HG03045 (cell line): ENCODE measurements at regions not wholly inside any gene's neighbourhood (a gene's known extent, or its start where the extent isn't known, plus 50 kb on each side); places are given as distances from the start of the nearest gene placed in this dataset.

ENCODE experiments used
- ATAC-seq: cut with Tn5 transposase; IDR thresholded peaks from one replicate; pipeline ENCODE4 v1.9.1; 2021; ENCODE audit warnings: mild to moderate bottlenecking, moderate library complexity; ENCODE audit not compliant: unreplicated experiment

DNA sequence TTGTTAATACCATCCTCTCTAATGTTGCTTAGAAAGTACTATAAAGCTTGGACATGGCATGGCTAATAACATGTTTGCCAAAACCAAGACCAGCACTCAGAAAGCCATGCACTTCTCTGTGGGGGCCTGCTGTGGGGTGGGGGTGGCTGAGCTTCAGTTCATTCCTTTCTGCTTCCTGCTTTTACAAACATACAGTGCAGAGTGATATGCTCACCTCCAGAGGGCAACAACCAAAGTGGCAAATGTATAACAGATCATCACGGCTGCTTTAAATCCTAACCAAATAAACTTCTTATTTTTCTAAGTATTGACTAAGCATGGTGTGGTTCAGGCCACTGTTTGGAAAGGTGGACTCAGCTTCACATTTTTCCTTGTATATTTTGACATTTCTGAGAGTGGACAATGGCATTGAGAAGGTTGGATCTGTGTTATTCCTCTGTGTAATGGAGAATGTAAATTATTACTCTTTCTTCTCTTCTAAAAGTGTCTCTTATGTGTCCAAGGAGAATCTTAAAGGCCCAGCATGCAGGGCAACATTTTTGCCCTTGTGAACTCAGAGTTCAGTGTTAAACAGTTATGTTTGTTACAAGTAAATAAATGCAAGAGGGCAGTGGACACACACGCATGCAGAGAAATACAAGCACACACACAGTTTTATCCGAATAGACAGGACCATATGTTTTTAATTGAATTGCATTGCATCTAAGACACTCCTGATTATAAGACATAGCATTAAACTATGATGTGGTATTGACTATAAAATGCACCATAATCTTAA lies 186.1 kb downstream of the HERPUD2 start:
- ATAC-seq: no peak

DNA sequence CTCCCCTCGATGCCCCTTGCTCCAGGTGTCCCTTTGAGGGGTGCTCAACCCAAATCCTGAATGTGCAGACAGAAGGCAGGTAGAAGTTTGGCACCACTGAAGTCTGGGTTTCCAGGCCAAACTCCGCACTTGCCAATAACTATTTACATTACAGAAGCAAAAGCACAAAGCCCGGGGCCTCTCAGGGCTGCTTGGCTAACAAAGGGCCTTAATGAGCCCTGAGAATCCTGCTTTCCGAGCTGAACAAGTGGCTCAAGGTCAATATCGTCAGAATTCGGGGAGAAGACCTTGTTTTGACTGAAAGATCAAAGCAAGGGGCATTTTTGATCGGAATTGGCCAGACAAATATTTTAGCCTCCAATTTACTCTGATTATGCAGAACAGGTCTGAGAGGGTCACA lies 189.9 kb downstream of the HERPUD2 start:
- no peak for ATAC-seq

DNA sequence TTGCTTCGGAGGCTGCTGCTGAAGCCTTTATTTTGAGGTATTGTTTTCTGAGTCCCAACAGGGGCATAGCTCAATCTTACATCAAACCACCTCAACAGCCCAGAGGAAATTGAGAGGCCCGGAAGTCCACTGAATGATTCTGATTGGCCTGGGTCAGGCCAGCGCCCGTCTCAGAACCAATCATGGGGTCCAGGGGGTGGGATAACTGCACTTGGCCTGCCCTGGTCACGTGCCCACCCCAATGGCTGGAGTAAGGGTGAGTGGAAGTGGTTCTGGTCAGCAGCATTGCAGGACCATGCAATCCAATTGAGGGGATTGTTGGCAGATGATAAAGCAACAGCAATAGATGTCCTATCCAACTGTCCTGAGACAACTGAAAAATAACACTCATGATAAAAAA lies 190.6 kb downstream of the HERPUD2 start:
- ATAC-seq: no peak

DNA sequence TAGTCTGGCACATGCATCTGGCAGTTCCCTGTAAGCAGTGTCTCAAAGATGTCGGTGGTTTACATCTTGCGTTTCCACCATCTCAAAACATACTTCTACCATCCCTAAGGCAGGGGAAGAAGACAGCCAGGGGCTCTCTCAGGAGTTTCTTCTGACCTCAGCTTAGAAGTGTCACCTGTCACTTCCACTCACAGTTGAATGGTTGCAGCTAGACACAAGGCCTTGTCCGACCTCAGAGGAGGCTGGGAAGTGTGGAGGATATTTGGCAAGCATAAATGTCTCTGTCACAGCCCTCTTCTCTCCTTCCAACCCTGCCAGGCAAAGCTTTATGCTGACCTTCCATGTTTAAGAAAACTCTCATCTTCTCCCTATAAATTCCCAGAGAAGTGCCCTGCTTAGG lies 193.3 kb downstream of the HERPUD2 start:
- no peak for ATAC-seq

DNA sequence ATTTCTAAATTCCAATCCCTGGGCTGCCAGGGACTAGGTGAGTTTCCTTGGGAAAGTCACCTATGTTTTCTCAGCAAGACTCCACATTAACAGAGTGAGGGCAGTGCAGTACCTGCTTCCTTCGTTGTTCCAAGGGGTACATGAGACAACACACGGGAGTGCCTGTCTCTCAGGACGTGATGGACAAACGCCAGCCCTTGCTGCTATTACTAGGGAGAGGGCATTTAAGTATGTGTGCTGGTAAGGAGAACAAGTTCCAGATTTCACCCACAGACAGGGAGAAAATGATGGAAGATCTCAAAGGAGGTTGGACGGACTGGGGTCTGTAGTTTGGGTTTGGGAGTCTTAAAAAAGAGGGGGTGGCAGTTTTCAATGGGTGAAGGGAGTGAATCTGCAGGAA lies 195.7 kb downstream of the HERPUD2 start:
- ATAC-seq: no peak

DNA sequence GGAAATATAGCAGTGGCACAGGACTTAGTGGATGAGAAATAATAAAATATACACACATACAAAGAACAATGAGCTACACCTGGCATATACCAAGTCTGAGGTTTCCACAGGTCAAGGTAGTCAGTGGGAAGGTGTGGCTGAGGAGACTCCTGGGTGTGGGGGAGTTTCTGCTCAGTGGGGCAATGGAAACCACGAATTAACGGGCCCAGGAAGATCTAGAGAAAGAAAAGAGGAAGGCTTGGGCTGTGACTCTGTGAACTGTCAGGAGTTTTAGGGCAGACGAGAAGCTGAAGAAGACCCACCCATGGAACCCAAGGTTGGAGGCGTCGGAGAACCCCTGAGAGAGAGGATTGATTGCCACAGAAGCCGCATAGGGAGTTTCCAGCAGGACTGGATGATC lies 196.5 kb downstream of the HERPUD2 start:
- ATAC-seq: no peak

DNA sequence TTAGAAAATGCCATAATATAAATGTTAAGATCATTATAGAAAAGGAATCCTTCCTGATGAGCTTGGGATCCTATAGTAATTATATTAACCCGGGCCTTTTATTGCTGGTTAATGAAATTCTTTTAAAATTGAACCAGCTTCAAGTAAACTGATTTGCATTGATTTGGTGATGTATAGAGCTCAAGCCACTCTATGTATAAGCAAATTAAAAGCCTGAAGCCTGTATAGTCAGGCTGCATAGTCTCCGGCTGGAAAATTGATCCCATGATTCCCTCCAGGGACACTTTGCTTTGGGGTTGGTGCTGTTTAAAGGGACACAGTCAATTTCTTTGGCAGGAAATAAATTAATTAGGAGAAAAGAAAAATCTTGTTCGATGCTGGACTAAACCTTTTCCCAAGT lies 199.1 kb downstream of the HERPUD2 start:
- no peak for ATAC-seq

DNA sequence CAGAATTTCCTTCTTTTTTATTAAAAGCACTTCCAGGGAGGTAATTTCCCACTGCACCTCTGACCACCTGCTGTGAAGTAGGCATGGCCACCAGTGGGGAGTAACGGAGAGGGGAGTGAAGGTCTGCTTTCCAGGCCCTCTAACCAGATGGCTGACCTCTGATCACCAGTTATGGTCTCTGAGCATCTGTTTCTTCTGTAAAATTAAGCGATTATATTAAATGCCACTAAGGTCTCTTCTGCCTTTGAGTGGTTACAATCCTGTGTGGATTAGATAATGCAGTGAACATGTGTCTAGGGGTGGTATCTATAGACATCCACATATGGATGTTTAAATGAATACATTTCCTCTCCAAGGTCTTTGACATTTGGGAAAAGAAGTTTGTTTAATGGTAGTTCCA lies 199.6 kb downstream of the HERPUD2 start:
- ATAC-seq: no peak

DNA sequence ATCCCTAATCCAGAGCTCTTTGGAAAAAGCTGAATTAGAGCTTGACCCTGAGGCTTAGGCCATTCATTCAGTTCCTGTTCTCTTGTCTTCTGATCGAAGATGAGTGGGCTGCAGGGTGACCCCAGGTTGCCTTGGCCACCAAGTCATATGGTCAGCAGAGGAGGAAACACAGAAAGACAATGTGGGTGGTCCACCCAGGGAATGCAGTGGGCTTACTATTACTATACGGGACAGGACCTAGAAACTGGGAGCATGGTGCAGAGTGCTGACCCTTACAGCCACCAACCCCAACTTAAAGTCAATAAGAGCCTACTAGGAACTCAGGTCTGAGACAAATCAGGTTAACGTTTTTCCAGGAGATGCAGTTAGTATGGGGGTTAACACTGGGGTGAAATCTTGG lies 200.5 kb downstream of the HERPUD2 start:
- ATAC-seq: no peak

DNA sequence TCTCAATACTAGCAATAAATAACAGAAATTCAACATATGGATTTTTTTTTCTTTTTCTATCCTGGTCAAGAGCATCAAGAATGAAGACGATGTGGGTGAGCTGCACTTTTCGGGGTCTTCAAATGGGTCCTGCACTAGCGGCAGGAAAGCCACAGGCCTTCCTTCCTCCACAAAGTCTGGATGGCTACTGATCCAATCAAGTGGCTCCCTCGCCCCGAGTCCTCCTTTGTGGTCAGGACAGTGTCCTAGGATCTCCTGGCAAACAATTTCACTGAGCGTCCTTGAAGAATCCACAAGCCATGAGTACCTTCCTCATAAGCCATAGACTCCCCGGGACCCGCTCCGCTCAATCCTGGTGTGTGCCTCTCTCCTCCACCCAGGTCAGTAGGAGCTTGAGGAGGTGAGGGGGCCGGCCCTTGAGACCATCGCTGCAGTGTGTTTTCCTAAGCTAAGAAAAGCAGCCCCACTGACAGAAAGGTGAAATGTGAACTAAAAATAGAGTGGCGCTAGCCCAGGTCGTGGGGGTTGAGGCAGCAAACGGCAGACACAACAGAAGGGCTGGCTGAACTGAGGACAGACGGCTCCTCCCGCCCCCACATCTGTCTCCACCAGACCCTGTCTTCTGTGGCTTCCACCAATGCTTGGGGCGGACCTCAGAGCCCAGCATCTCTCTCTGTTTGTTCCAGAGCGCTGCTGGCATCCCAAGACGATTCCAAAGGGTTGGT lies 202.3 kb downstream of the HERPUD2 start:
- no peak for ATAC-seq

DNA sequence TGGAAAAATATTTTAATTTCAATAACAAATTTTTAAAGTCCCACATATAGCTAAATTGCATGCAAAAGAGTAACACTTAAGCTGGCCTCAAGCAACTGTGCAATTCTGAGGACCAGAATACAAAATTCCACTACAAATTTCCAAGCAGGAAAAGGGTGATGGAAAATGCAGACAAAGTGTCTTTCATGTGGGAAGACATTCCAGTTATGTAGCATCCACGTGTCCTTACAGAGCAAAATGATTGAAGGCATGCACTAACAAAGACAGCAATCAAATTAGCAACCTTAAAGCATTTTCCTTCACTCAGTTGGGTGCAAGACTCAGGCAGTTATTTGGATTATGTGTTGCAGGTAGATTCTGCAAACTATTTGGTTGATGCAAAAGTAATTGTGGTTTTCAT lies 203.7 kb downstream of the HERPUD2 start:
- ATAC-seq: no peak

DNA sequence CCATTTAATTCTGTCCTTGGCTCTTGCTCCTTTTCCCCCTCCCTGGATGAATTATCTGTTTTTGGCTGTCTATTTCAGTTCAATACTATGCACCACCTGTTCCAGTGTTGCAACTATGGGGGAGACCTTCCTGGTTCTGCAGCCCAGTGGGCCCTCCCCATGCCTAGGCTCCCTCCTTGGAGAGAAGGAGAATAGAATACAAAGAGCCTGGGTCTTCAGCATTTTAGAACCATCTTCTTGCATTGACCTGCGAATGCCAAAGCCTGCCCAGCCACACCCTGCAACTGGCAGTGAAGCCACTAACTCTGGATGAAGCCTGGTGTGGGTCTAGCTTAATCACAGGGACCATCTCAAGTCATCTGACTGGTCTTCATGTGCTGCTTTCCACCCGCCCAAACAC lies 207.1 kb downstream of the HERPUD2 start:
- no peak for ATAC-seq

DNA sequence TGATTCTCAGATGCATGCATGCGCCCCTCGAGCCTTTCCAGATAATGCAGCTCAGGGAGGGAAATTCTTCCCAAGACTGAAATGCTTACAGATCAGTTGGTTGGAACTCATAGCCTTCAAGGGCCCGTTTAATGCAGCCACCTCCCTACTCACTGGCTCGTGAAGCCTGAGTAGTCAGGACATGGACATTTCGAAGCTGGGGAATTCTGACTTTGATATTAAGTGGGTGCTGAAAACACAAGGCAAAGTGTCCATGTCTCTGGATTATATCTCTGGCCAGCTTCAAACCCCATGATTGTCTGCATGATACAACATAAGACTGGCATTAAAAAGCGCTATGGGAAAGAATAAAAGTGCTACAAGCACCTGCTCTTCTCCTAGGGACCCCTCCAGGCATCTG lies 207.5 kb downstream of the HERPUD2 start:
- ATAC-seq: no peak

DNA sequence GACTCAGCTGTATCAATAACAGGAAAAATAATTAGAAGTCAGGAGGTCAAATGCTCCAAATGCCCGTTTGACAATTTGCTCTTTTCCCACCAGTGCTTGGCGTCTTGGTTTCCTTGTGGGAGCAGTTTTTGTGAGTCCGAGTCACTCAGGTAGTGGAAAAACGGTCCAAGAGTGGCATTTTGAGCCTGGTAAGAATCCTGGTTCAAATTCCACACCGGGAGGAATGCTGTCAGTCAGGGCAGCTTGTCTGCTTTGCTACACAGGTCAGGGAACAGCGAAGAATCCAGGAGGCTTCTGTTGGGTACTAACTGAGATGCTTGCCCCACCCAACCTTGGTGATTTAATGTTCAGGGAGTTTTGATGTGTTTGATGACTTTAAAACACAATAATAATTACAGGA lies 209.5 kb downstream of the HERPUD2 start:
- ATAC-seq: no peak

DNA sequence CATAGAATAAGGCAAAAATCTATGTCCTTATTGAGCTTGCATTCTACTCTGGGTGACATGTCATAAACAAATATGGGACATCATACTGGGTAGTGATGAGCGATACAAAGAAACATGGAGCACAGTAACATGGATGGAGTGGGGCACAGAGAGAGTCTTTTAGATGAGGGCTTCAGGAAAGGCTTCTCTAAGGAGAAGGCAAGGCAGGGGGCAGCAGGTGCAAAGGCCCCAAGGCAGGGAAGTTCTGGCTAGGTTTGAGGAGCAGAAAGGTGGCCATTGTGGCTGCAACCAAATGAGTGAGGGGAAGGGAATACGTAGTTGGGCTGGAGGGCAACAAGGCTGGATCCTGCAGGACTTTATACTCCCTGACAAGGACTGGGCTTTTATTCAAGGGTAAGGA lies 211.4 kb downstream of the HERPUD2 start:
- ATAC-seq: no peak

DNA sequence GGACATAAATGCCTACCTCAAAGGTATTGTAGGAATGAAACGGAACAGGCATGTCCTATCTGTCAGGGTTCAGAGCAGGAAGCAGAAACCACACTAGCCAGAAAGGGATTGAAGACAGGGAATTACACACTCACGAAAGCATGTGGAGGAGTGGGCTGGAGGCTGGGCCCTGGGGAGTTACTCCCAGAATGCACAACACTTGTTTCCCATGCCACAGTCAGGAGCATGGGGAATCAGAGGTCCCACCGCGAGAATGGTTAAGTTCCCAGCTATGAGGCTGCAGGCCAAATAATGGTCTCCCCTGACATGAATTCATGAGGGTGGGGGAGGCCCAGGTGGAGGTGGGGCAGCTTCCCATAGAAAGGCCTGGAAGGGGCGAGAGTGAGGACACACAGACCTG lies 212.7 kb downstream of the HERPUD2 start:
- no peak for ATAC-seq

DNA sequence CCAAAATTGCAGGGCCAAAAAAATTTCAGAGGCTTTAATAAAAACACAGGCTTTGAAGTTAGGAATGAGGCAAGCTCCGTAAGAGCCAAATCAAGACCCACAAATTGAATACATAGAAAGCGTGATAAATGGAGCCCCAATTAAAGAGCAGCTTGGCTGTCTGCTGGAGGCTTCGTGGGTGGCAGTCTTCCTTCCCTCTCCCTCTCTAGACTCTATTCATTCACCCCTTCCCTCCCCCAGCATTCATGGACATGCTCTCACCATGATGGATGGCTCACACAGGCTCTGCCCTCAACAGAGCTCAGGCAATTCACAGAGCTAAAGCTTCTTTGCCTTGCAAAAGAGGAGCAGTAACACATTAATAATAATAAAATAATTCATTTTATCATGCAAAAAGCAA lies 214.1 kb downstream of the HERPUD2 start:
- no peak for ATAC-seq

DNA sequence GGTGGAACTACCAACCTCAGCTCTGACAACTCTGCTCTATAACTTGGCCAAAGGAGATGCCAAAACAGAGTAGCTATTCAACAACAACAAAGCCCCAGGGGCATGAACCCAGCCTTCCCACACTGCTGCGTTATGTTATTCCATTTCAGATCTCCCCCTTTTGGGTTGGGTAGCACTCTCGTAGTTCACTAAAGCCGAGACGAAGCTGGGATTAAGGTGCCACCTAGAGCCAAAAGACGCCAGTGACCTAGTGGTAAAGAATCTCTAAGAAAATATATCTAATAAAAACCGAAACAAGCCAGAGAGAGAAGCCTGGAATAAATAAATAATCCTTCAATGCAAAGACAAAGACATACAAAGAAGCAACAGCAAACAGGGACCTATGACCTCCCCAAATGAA lies 217.3 kb downstream of the HERPUD2 start:
- no peak for ATAC-seq

DNA sequence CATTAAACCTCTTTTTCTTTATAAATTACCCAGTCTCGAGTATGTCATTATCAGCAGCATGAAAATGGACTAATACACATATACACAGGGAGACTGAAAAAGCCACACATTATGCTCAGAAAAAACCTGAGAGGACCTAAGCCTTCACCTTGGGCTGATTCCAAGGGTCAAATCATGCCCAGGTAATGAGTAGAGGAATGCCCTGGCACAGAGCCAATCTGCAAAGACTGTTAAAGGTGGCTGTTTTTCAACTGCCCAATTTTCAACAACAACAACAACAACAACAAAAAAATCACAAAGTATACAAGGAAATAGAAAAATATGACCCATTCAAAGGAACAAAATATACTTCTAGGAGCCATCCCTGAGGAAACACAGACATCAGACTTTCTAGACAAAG lies 220.2 kb upstream of the TBX20 start:
- no peak for ATAC-seq

DNA sequence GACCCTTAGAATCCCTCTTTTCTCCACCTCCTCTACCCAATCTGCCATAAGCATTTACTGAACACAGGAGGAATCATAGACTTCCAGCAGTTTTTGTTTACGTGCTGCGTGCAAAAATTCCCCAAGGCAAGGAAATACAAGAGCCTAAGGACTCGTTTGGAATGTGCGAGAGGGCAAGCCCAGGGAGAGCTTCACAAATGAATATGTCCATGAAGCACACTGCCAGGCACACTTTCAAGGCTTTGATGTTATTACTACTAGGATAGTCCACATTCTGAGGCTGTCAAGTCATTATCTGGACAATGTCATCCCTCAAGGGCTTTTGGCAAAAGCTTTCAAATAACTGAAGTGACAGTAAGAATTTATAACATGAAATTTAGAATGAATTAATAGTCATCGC lies 214.7 kb upstream of the TBX20 start:
- no peak for ATAC-seq

DNA sequence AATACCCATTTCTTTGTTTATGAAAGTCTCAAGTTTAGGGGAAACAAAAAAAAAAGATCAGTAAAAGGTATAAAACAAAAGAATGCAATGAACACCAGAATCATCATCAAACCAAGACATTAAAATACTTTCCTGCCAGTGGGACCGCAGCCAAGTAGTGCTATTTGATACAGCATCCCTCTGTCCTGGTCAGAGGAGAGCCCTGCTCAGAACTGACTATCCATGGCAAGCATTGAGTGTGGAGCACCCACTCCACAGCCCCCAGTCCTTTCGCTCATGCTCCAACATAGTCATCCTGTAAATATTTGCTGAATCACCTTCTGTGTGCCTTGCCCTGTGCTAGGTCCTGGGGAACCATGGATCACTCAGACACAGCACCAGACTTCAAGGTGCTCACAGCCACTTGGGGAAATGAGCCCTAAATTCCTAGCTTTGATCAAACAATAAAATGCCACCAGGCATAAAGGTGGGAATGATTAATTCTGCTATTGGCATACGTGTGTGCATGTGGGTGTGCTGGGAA lies 213.6 kb upstream of the TBX20 start:
- no peak for ATAC-seq

DNA sequence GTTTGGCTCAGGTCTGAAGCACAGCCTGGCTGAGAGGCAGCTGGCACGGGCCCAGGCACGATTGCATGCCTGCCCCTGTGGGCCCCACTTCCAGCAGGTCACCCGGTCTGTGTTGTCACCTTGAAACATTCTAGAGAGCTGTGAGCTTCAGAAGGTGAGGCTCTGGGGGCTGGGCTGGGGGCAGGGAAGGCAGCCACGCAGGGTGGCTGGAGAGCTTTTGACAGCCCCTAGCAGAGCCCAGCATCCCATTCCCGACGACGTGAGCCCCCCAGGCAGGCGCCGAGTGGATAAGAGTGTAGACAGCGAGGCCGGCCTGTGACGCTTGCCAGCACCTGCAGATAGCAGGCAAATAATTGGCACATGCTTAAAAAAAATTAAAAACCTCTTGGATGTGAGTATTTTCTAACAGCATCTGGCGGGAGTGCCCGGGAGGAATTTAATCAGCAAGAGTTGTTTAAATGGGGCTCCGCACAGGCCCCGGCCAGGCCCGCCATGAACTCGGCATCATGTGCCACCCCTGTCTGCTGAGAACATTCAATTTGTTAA lies 212.0 kb upstream of the TBX20 start:
- no peak for ATAC-seq
